ENCODE measurements at regions not wholly inside any gene's neighbourhood (a gene's known extent, or its start where the extent isn't known, plus 50 kb on each side); places are given as distances from the start of the nearest gene placed in this dataset.

- no peak for DNase-seq (ENCODE audit: low spot score)
Observed at GRCh38 chr10:117716889-117717288, 174.3 kb downstream of the EMX2 start.

- no peak for DNase-seq (ENCODE audit: low spot score)
Observed at GRCh38 chr10:117718986-117719920, 176.7 kb downstream of the EMX2 start.

- no peak for DNase-seq (ENCODE audit: low spot score)
Observed at GRCh38 chr10:117720931-117721835, 178.6 kb downstream of the EMX2 start.

- no peak for DNase-seq (ENCODE audit: low spot score)
Observed at GRCh38 chr10:117721873-117722272, 179.3 kb downstream of the EMX2 start.

DNA sequence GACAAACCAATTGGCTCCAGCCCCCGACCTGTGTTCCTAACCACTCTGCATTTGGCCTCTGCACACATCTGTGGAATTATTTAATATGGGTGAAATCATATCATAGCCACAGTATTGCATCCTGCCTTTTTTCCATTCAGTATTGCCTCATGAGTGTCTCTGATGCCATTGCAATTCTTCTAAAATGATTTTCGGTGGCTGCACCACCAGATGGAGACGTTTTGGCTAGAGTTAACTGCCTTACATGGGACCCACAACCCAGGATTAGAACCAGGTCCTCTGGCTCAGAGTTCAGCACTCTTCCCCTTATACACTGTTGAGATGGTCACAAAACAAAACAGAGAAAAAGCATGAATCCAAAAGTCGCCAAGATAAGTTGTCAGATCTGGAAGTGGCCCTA is 180.8 kb downstream of the EMX2 start:
- DNase-seq (ENCODE audit: low spot score), result no peak

DNA sequence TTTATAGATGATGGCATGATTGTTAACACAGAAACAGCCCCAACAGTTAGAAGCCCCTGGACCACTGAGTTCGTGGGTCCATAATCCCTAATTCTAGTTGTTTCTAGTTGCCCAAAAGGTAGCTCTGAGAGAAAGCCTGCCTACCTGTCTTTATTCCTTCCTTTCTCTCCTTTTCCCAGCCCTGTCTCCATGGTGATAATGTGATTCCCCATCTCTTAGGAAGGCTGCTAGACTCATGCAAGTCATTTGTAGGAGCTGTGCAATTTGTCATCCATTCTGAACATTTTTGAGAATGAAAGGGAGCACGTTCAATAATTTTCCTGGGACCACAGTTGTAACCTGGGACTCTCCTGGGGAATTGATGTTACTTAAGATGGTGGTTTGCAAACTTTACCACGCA is 183.4 kb downstream of the EMX2 start:
- DNase-seq (ENCODE audit: low spot score), result no peak

DNA sequence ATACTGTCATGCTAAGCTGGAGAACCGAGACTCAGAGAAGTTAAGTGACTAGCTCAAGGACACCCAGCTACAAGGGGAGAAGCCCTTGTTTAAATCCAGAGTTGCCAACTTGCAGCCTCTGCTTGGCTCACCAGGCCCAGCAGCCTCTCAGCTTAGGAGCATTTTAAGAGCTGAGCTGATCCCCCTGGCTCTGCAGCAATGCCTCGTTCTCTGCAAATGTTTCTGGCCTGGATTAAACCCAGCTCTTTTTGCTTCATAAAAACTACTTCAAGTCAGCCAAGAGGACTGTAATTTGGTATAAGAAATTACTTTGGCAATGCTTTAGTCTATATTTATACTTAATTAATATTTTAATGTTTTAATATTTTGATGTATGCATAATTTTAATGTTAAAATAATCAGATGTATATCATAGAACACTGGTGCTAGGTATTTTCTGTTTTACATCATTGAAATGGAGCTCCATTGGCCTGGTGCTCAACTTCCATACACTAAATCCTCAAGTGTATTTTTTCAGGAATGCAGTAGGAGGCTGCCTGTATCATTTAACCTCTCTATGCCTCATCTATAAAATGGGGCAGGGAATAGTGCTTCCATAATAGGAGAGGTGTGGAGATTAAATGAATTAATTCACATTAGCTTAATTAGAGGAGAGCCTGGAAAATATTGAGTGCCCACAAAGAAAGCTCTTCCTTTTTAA is 184.2 kb downstream of the EMX2 start:
- no peak for DNase-seq (ENCODE audit: low spot score)

- no peak for DNase-seq (ENCODE audit: low spot score)
Observed at GRCh38 chr10:117727421-117727820, 184.9 kb downstream of the EMX2 start.

DNA sequence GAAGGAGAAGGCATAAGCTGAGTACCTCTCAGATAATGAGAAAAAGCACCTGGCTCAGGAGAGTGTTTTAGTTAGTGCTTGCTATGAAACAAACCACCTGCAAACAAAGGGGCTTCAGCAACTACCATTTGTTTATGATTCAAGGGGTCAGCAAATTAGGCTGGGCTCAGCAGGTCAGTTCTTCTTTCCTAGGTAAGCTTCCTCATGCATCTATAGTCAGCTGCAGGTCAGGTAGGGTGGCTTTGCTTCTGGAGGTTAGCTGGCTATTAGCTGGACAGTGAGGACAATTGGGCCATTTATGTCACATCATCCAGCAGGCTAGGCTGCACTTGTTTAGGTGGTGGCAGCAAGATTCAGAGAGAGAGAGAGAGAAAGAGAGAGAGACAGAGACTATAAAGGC is 185.5 kb downstream of the EMX2 start:
- no peak for DNase-seq (ENCODE audit: low spot score)

DNA sequence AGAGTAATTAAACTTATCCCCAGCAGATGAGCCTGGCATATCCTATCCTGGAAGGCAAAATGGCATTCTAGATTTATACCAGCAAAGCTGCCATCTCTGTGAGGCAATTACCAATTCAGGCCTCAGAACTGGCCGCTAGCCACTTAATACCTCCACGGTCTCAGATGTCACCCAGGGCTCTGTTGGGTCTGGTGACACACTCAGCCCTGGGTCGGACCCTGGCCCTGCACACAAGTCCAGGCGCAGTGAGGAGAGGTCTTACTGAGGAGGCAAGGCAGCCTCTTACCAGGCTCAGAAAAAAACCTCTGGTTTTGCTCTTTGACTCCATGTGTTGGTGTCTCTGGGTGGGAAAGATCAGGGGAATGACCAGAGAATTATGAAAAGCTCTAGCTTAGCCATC is 186.6 kb downstream of the EMX2 start:
- DNase-seq (ENCODE audit: low spot score), result no peak

DNA sequence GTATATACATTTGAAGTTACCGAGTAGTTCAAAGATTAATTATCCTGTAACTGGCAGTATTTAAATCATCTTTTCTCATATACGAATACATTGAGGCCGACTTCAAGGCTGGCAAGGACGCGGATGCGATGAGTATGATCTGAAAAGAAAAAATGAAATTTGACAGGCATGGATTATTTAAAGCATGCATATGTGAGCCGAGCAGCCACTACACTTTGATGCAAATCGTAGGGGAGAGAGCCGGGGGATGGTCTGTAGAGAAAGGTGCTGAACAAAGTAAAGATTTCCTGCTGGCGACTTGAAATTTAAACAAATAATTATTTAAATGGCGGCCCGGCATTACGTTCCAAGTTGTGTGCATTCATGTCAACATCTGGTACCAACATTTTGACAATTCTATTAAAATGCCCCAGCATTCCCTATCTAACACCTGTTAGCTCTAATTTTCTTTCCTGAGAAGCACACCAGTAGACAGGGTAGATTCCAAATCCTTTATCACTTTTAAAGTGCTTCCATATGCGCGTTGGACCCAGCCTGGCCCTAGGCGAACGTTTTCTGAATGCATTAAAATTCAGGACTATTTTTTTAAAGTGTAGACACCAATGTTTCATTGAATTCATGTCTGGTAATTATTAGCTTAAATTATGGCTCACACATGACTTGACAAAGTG is 188.7 kb downstream of the EMX2 start:
- DNase-seq (ENCODE audit: low spot score), result no peak

DNA sequence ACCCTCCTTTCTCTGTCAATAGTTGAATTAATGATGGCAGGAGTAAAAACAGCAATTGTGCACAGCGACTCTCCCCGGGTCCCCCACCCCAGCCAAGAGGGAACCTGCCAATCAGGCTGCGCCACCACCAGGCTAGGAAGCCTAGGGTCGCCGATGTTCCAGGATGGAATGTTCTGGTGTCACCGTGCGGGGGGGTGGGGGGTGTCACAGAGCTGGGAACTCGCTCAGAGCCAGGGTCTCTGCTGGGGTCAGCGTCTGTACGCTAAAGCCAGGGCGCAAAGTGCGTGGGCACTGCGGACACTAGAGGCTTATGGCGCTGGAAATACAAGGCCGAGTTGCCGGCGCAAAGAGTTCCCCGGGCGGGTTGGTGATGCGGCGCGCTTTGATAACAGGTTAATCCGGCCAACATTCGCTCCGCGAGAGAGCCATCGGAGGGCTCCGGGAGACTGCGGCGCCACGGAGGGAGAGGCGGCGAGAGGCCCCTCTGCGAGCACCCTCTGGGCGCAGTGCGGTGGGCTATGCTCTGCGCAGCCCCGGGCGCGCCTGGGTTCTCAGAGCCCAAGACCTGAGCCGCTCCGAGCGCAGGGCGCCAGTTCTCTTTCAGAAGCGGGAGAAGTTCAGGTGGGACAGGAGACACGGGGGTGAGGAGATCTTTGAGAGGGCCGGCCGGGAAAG is 192.3 kb downstream of the EMX2 start:
- DNase-seq (ENCODE audit: low spot score), result no peak

DNA sequence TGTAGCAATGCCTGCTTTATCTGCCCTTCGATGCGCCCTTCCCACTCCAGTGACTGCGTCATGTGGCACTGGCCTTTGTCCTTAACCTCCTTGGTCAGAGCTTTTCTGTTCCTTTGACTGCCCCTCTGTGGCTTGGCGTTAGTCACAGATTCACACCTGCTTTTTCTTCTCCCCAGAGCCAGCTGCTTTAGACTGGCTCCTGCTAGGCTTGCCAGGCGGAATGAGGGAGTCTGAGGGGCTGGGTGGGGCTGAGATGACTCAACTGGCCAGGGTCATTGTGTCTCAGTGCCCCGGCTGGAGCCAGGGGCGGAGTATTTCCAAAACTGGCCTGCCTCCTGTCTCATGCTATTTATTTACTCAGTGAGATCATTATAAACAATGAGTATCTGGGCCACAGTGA is 194.1 kb downstream of the EMX2 start:
- DNase-seq (ENCODE audit: low spot score), result no peak

DNA sequence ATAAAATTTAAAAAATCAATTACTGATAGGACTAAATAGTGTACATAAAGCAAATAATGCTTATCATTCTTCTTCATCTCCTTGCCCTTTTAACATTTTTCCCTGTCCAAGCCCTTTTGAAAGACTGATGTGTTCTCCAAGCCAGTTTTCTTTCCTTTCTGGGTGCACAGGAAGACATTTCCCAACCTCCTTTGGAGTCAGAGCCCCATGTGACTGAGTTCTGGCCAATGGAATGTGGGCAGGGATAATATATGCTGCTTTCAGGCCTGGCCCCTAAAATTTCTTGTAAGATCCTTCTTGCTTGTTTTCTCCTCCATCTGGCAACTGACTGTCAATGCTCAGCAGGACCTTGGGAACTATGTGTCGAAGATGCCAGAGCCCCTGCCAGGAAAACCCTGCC is 197.5 kb downstream of the EMX2 start:
- no peak for DNase-seq (ENCODE audit: low spot score)

DNA sequence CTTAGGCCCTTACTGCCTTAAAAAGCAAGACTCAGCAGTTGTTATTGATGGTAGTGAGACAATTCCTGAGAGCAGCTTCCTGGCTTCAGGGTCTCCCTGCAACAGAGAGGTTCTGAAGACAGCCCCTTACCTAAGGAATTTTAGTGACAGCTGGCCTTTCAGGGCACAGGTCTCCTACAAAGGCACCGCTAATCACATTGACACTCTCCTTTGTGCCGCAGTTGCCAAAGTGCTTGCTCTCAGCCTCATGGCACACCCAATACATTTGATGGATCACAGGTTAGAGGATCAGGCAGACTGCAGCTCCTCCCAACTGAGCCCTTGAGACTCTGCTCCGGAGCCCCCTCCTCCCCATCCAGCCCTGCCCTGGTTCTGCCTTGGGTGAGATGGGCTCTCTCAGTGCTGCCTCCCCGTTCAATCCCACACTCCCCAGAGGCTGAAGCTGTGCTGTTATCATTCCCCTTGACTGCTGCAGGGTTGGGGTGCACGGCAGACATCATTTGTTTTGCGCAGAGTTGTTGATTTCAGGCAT is 198.2 kb downstream of the EMX2 start:
- DNase-seq (ENCODE audit: low spot score), result no peak

GRCh38 chr10:117741524-117741923 is 199.0 kb downstream of the EMX2 start:
- DNase-seq (ENCODE audit: low spot score), result no peak

- DNase-seq (ENCODE audit: low spot score), result no peak
Observed at GRCh38 chr10:117743509-117743908, 201.0 kb downstream of the EMX2 start.

- DNase-seq (ENCODE audit: low spot score), result no peak
Observed at GRCh38 chr10:117745301-117745700, 202.8 kb downstream of the EMX2 start.

- DNase-seq (ENCODE audit: low spot score), result no peak
Observed at GRCh38 chr10:117746541-117747448, 204.2 kb downstream of the EMX2 start.

DNA sequence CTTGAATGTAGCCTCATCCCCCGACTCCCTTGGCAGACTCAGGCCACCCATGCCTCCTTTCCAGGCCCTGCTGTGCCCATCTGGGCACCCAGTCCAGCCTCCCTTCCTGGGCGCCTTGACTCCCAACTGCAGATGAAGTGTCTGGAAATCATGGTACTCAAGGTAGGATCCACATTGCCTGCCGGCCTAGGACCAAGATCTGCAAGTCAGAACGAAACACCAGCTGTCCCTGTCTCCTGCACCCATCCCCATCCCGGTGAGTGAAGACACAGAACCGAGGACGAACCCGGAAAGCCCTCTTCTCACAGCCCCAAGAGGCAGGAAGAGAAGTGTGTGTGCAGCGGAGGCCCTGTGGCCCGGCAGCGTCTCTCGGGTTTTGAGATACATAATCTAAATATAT is 205.1 kb downstream of the EMX2 start:
- no peak for DNase-seq (ENCODE audit: low spot score)
